PC-9 (cell line): ENCODE measurements at regions not wholly inside any gene's neighbourhood (a gene's known extent, or its start where the extent isn't known, plus 50 kb on each side); places are given as distances from the start of the nearest gene placed in this dataset.

Experiments
- BruUV-seq: library from RNA; stranded (reverse); fragments of 400-500 nt; replicated peaks from 2 replicates; lab custom pipeline; 2021; lab: Mats Ljungman, UMichigan
- CTCF ChIA-PET: fragments of 300-600 bp; sonication (Branson Sonifier 250); formaldehyde crosslinking; loops from one replicate; lab custom pipeline; 2022; ENCODE audit warnings: antibody characterized with exemption; lab: Charles Lee
- POLR2A ChIA-PET: fragments of 300-600 bp; sonication (Branson Sonifier 250); formaldehyde crosslinking; loops from one replicate; lab custom pipeline; 2022; ENCODE audit warnings: antibody characterized with exemption; ENCODE audit not compliant: unreplicated experiment; lab: Charles Lee
- DNase-seq, 2 experiments: peaks; one replicate each; pipeline versions ENCODE4 v3.0.0 to v3.0.0-alpha.2; 2015 to 2022; ENCODE audit warnings: mixed read lengths in 1 of 2
- H2AFZ ChIP-seq: fragments of 200-600 bp; sonication (generic); 2 replicates; pipeline ENCODE4 v1.8.1; 2017; ENCODE audit warnings: antibody characterized with exemption
- H3F3A ChIP-seq: fragments of 200-600 bp; sonication (generic); 2 replicates; pipeline ENCODE4 v1.8.1; 2017; ENCODE audit warnings: antibody characterized with exemption, mild to moderate bottlenecking, low read depth; ENCODE audit not compliant: insufficient read depth
- H3K27ac ChIP-seq: fragments of 200-600 bp; sonication (generic); 2 replicates; pipeline ENCODE4 v1.6.1; 2016; ENCODE audit warnings: mixed run types
- H3K27me3 ChIP-seq: fragments of 200-600 bp; sonication (generic); 2 replicates; pipeline ENCODE4 v1.6.1; 2016; ENCODE audit warnings: low read depth, mixed run types; ENCODE audit not compliant: insufficient read depth
- H3K36me3 ChIP-seq: fragments of 200-600 bp; sonication (generic); 2 replicates; pipeline ENCODE4 v1.6.1; 2016; ENCODE audit warnings: low read depth, mixed run types
- H3K4me1 ChIP-seq: fragments of 200-600 bp; sonication (generic); replicated peaks from 2 replicates; pipeline ENCODE4 v1.6.1; 2016; ENCODE audit warnings: mixed run types; ENCODE audit not compliant: insufficient read depth
- H3K4me2 ChIP-seq: fragments of 200-600 bp; sonication (generic); 2 replicates; pipeline ENCODE4 v1.6.1; 2017; ENCODE audit warnings: mixed run types
- H3K4me3 ChIP-seq: fragments of 200-600 bp; sonication (generic); 2 replicates; pipeline ENCODE4 v1.6.1; 2016; ENCODE audit warnings: mixed run types
- H3K79me2 ChIP-seq: fragments of 200-600 bp; sonication (generic); 2 replicates; pipeline ENCODE4 v1.6.1; 2017; ENCODE audit warnings: low read depth, mixed run types
- H3K9me2 ChIP-seq: fragments of 200-600 bp; sonication (generic); 2 replicates; pipeline ENCODE4 v1.8.1; 2017; ENCODE audit warnings: mild to moderate bottlenecking; ENCODE audit not compliant: insufficient read depth
- H3K9me3 ChIP-seq: fragments of 200-600 bp; sonication (generic); 2 replicates; pipeline ENCODE4 v1.8.1; 2016; ENCODE audit warnings: low read depth; ENCODE audit not compliant: insufficient read depth
- H4K20me1 ChIP-seq: fragments of 200-600 bp; sonication (generic); 2 replicates; pipeline ENCODE4 v1.8.1; 2017; ENCODE audit not compliant: insufficient read depth
- CTCF ChIP-seq: fragments of 200-600 bp; sonication (generic); conservative IDR thresholded peaks from 2 replicates; pipeline ENCODE4 v1.6.1; 2017; ENCODE audit warnings: mixed run types, antibody characterized with exemption, mild to moderate bottlenecking, moderate library complexity
- EZH2 ChIP-seq: fragments of 200-600 bp; sonication (generic); IDR thresholded peaks from 2 replicates; pipeline ENCODE4 v1.8.0; 2017; ENCODE audit warnings: antibody characterized with exemption, low read depth
- intact Hi-C: fragments of 100-400 bp; cut with micrococcal nuclease; formaldehyde crosslinking; loops from one replicate; pipeline ENCODE4 v1.10.0; 2022; ENCODE audit not compliant: unreplicated experiment

GRCh38 chr21:32108566-32108965 lies 170.3 kb downstream of the MIS18A start:
- CTCF ChIA-PET, result interaction anchor here (0.7 kb wide), 1 partner anchor 322 kb away, joined by 5 read pairs; no protein-coding TSS in a partner anchor
- no peaks in the 10 kb centered on the region for H3K9me3 ChIP-seq
- H4K20me1 ChIP-seq, result no peaks in the 10 kb centered on the region
- no peaks in the 10 kb centered on the region; the same call in 1 of the 2 replicates for H3K9me2 ChIP-seq
- no peak overlapping the region for H3K4me2 ChIP-seq
- H2AFZ ChIP-seq, result no peak overlapping the region
- intact Hi-C loops, result no loop called here
- peaks cover 14% of the 10 kb centered on the region for H3K27me3 ChIP-seq
- no peak for TF ChIP-seq CTCF
- TF ChIP-seq EZH2, result no peak
- POLR2A ChIA-PET, result interaction anchor here (0.6 kb wide), 1 partner anchor 517 kb away, joined by 3 read pairs; no protein-coding TSS in a partner anchor
- no peaks in the 10 kb centered on the region for H3K79me2 ChIP-seq
- no peak overlapping the region for H3K27ac ChIP-seq
- no peak overlapping the region for H3K4me3 ChIP-seq
- no peaks in the 10 kb centered on the region for H3K4me1 ChIP-seq
- H3K36me3 ChIP-seq, result no peaks in the 10 kb centered on the region
- H3F3A ChIP-seq, result no peaks in the 10 kb centered on the region
- no TSS peak for BruUV-seq
- no peak for DNase-seq

- no peaks in the 10 kb centered on the region for H3K36me3 ChIP-seq
- no peaks in the 10 kb centered on the region for H3K4me1 ChIP-seq
- TF ChIP-seq CTCF (no peak), EZH2 (no peak)
- H3K27ac ChIP-seq, result no peak overlapping the region
- POLR2A ChIA-PET, result no interaction called here
- no peaks in the 10 kb centered on the region for H4K20me1 ChIP-seq
- no peaks in the 10 kb centered on the region for H3F3A ChIP-seq
- no peaks in the 10 kb centered on the region for H3K79me2 ChIP-seq
- no peak overlapping the region for H3K4me3 ChIP-seq
- H3K9me3 ChIP-seq, result no peaks in the 10 kb centered on the region
- H2AFZ ChIP-seq, result no peak overlapping the region
- CTCF ChIA-PET, result no interaction called here
- BruUV-seq, result no TSS peak
- intact Hi-C loops, result no loop called here
- no peak for DNase-seq
- no peak overlapping the region for H3K4me2 ChIP-seq
- no peaks in the 10 kb centered on the region; the same call in 1 of the 2 replicates for H3K9me2 ChIP-seq
- H3K27me3 ChIP-seq, result peaks cover 20% of the 10 kb centered on the region; the same call in 1 of the 2 replicates
Measured at GRCh38 chr21:32103361-32103760, 175.5 kb downstream of the MIS18A start.

GRCh38 chr21:32102426-32102825 lies 176.4 kb downstream of the MIS18A start:
- POLR2A ChIA-PET, result no interaction called here
- Histone ChIP-seq H2AFZ (no peak overlapping the region), H4K20me1 (no peaks in the 10 kb centered on the region), H3K9me2 (no peaks in the 10 kb centered on the region), H3K27me3 (peaks cover 20% of the 10 kb centered on the region; the same call in 1 of the 2 replicates), H3K9me3 (no peaks in the 10 kb centered on the region), H3K4me2 (no peak overlapping the region), H3K4me3 (no peak overlapping the region), H3K36me3 (no peaks in the 10 kb centered on the region), H3K27ac (no peak overlapping the region), H3F3A (no peaks in the 10 kb centered on the region), H3K79me2 (no peaks in the 10 kb centered on the region), H3K4me1 (no peaks in the 10 kb centered on the region)
- TF ChIP-seq CTCF, result no peak
- intact Hi-C loops, result no loop called here
- BruUV-seq, result no TSS peak
- CTCF ChIA-PET, result no interaction called here
- no peak for DNase-seq
